A549 (cell line): ENCODE measurements at regions not wholly inside any gene's neighbourhood (a gene's known extent, or its start where the extent isn't known, plus 50 kb on each side); places are given as distances from the start of the nearest gene placed in this dataset.

ENCODE experiments used
- CHD2 ChIP-seq: fragments of 150-350 bp; IDR thresholded peaks from 2 replicates; pipeline ENCODE4 v1.6.1; 2014; ENCODE audit warnings: low read length; ENCODE audit not compliant: partially characterized antibody
- CTCF ChIP-seq: fragments of >200 bp; sonication (Bioruptor Twin); formaldehyde crosslinking; IDR thresholded peaks from 3 replicates; pipeline ENCODE4 v1.5.1; 2016
- FOXS1 ChIP-seq: fragments of 250-450 bp; sonication (Bioruptor Pico); IDR thresholded peaks from 2 replicates; pipeline ENCODE4 v1.5.0; 2020; ENCODE audit warnings: mild to moderate bottlenecking, moderate library complexity
- HMGXB4 ChIP-seq: fragments of 250-450 bp; sonication (Bioruptor Pico); IDR thresholded peaks from 2 replicates; pipeline ENCODE4 v1.5.0; 2021; ENCODE audit warnings: mild to moderate bottlenecking, moderate library complexity, borderline replicate concordance
- MAFK ChIP-seq: fragments of 450-650 bp; IDR thresholded peaks from 2 replicates; pipeline ENCODE4 v1.6.1; 2014; ENCODE audit not compliant: partially characterized antibody
- MAX ChIP-seq: IDR thresholded peaks from 2 replicates; pipeline ENCODE4 v1.6.1; 2012
- NR3C1 ChIP-seq: fragments of >200 bp; sonication (Bioruptor Twin); formaldehyde crosslinking; IDR thresholded peaks from 3 replicates; pipeline ENCODE4 v1.6.1; 2017
- POLR2AphosphoS2 ChIP-seq: conservative IDR thresholded peaks from 2 replicates; pipeline ENCODE4 v1.6.1; 2012; ENCODE audit warnings: low read length, improper control_type of control experiment, inconsistent platforms
- RAD21 ChIP-seq, 2 experiments: fragments of >200 bp in 1 of 2; sonication (Bioruptor Twin) in 1 of 2; formaldehyde crosslinking in 1 of 2; IDR thresholded peaks in 1 of 2; conservative IDR thresholded peaks in 1 of 2; 2 replicates in 1 of 2; 3 replicates in 1 of 2; pipeline ENCODE4 v1.6.1; 2012 to 2018; ENCODE audit warnings: inconsistent platforms in 1 of 2
- RCOR1 ChIP-seq: fragments of 150-350 bp; IDR thresholded peaks from 2 replicates; pipeline ENCODE4 v1.6.1; 2014; ENCODE audit warnings: antibody characterized with exemption, low read length, low read depth
- REST ChIP-seq: fragments of 200-600 bp; sonication (generic); IDR thresholded peaks from 2 replicates; pipeline ENCODE4 v1.6.1; 2016; ENCODE audit warnings: antibody characterized with exemption, mild to moderate bottlenecking, moderate library complexity
- RFX5 ChIP-seq: fragments of 450-650 bp; IDR thresholded peaks from 2 replicates; pipeline ENCODE4 v1.7.1; 2014; ENCODE audit warnings: antibody characterized with exemption, mild to moderate bottlenecking, moderate library complexity
- USF2 ChIP-seq: fragments of 450-650 bp; IDR thresholded peaks from 2 replicates; pipeline ENCODE4 v1.6.1; 2014; ENCODE audit warnings: antibody characterized with exemption

- TF ChIP-seq RFX5 (no peak), RAD21 (conservative IDR thresholded peaks at IDR 0.05 in 1 of 2, IDR thresholded peaks at IDR 0.05 in 1 of 2) (no peak), USF2 (no peak), MAX (no peak), HMGXB4 (no peak), CTCF (no peak), POLR2AphosphoS2 (no peak), CHD2 (no peak), RCOR1 (no peak), REST (no peak), NR3C1 (no peak), FOXS1 (no peak), MAFK (no peak)
Measured at GRCh38 chr3:27031476-27031875, 337.7 kb downstream of the NEK10 start.
